Hepatocyte (in vitro differentiated cells): ENCODE measurements at regions not wholly inside any gene's neighbourhood (a gene's known extent, or its start where the extent isn't known, plus 50 kb on each side); places are given as distances from the start of the nearest gene placed in this dataset.
A peak's percentile ranks its signal among the peaks of the same experiment; 100 is the strongest.

ENCODE experiments used
- DNase-seq: peaks from one replicate; pipeline ENCODE4 v3.0.0-alpha.2; 2016; ENCODE audit warnings: low spot score
- H2AFZ ChIP-seq: fragments of 200-600 bp; sonication (generic); 2 replicates; pipeline ENCODE4 v1.6.0; 2016; ENCODE audit warnings: antibody characterized with exemption, mild to moderate bottlenecking
- H3K27ac ChIP-seq: fragments of 200-600 bp; sonication (generic); 2 replicates; pipeline ENCODE4 v1.5.1; 2016; ENCODE audit warnings: mild to moderate bottlenecking
- H3K27me3 ChIP-seq: fragments of 200-600 bp; sonication (generic); 2 replicates; pipeline ENCODE4 v1.6.1; 2016
- H3K36me3 ChIP-seq: fragments of 200-600 bp; sonication (generic); replicated peaks from 2 replicates; pipeline ENCODE4 v1.5.1; 2016; ENCODE audit warnings: low read depth; ENCODE audit not compliant: insufficient read depth
- H3K4me1 ChIP-seq: fragments of 200-600 bp; sonication (generic); 2 replicates; pipeline ENCODE4 v1.5.1; 2016; ENCODE audit warnings: mild to moderate bottlenecking, moderate library complexity; ENCODE audit not compliant: insufficient read depth
- H3K4me2 ChIP-seq: fragments of 200-600 bp; sonication (generic); 2 replicates; pipeline ENCODE4 v1.6.0; 2016
- H3K4me3 ChIP-seq: fragments of 200-600 bp; sonication (generic); 2 replicates; pipeline ENCODE4 v1.5.1; 2016; ENCODE audit warnings: mild to moderate bottlenecking
- H3K79me2 ChIP-seq: fragments of 200-600 bp; sonication (generic); 2 replicates; pipeline ENCODE4 v1.6.0; 2017; ENCODE audit warnings: mild to moderate bottlenecking
- H3K9me2 ChIP-seq: fragments of 200-600 bp; sonication (generic); replicated peaks from 2 replicates; pipeline ENCODE4 v1.6.0; 2017; ENCODE audit warnings: mild to moderate bottlenecking; ENCODE audit not compliant: insufficient read depth
- H3K9me3 ChIP-seq: fragments of 200-600 bp; sonication (generic); 2 replicates; pipeline ENCODE4 v1.5.1; 2016; ENCODE audit warnings: low read depth, mild to moderate bottlenecking
- H4K20me1 ChIP-seq: fragments of 200-600 bp; sonication (generic); 2 replicates; pipeline ENCODE4 v1.6.0; 2016; ENCODE audit warnings: mild to moderate bottlenecking; ENCODE audit not compliant: insufficient read depth, poor library complexity, severe bottlenecking
- EZH2 ChIP-seq: fragments of 200-600 bp; sonication (generic); IDR thresholded peaks from 2 replicates; pipeline ENCODE4 v1.6.1; 2016; ENCODE audit warnings: antibody characterized with exemption, mild to moderate bottlenecking, borderline replicate concordance
- EZH2phosphoT487 ChIP-seq: fragments of 200-600 bp; sonication (generic); IDR thresholded peaks from one replicate; pipeline ENCODE4 v1.6.1; 2018; ENCODE audit warnings: antibody characterized with exemption, mild to moderate bottlenecking, low read depth, moderate library complexity; ENCODE audit not compliant: unreplicated experiment, severe bottlenecking
- WGBS: methylation state at CpG from one replicate; pipeline ENCODE4 v1.1.6; 2016; ENCODE audit warnings: low lambda C conversion rate; ENCODE audit errors: missing lambda C conversion rate; 5-methylcytosine and 5-hydroxymethylcytosine counted together
- TF ChIP-seq, protein P1 (sequence below): fragments of 200-600 bp; sonication (generic); IDR thresholded peaks from 2 replicates; pipeline ENCODE4 v1.5.1; 2016; ENCODE audit warnings: antibody characterized with exemption, mild to moderate bottlenecking; ENCODE audit not compliant: poor library complexity

DNA sequence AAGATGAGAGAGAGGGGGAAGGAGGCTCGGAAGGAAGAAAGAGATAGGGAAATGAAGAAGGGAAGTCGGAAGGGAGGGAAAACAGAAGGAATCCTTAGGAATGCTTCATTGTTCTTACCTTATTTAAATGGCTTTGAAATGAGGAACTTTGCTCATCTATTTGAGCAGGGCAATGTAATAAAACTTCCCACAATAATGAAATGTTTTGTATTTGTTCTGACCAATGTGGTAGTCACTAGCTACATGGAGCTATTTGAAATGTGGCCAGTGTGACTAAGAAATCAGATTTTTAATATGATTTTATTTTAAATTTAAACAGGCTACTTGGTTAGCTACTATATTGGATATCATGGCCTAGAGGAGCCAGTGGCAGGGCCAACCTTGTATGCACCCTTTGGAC lies 510.6 kb downstream of the HTR7 start:
- Histone ChIP-seq H3K79me2 (no peaks in the 10 kb centered on the region), H2AFZ (no peak overlapping the region), H3K4me2 (no peak overlapping the region), H3K9me3 (no peaks in the 10 kb centered on the region), H3K27me3 (peaks cover 8% of the 10 kb centered on the region), H3K36me3 (no peaks in the 10 kb centered on the region), H3K4me1 (no peaks in the 10 kb centered on the region), H3K9me2 (no peaks in the 10 kb centered on the region), H4K20me1 (no peaks in the 10 kb centered on the region), H3K4me3 (no peak overlapping the region), H3K27ac (no peak overlapping the region)
- no peak for TF ChIP-seq EZH2
- TF ChIP-seq, protein P1, sequence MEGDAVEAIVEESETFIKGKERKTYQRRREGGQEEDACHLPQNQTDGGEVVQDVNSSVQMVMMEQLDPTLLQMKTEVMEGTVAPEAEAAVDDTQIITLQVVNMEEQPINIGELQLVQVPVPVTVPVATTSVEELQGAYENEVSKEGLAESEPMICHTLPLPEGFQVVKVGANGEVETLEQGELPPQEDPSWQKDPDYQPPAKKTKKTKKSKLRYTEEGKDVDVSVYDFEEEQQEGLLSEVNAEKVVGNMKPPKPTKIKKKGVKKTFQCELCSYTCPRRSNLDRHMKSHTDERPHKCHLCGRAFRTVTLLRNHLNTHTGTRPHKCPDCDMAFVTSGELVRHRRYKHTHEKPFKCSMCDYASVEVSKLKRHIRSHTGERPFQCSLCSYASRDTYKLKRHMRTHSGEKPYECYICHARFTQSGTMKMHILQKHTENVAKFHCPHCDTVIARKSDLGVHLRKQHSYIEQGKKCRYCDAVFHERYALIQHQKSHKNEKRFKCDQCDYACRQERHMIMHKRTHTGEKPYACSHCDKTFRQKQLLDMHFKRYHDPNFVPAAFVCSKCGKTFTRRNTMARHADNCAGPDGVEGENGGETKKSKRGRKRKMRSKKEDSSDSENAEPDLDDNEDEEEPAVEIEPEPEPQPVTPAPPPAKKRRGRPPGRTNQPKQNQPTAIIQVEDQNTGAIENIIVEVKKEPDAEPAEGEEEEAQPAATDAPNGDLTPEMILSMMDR: no peak
- no peak for TF ChIP-seq EZH2phosphoT487
- no peak for DNase-seq
- 88% methylated on average over 2 of the region's 2 CpGs for WGBS

DNA sequence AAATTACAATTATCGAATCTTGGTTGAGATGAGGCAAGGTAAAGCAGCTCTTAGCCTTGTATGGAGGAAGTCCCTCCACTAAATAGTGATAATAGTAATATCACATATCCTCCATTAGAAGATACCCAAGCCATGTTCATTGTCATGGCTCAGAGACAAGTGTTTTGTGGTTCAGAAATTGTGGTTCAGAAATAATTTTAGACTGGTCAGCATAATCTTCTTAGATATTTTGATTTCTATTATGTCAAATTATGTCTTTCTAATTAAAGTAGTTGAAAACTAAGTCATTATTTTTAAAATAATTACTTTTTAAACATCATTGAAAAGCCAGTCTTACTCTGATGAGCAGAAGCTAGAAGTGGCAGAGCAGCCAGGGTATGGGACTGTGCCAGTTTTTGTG lies 507.7 kb downstream of the HTR7 start:
- Histone ChIP-seq H3K9me2 (no peaks in the 10 kb centered on the region), H3K79me2 (no peaks in the 10 kb centered on the region), H3K27ac (no peak overlapping the region), H3K4me1 (no peaks in the 10 kb centered on the region), H3K36me3 (no peaks in the 10 kb centered on the region), H3K4me2 (no peak overlapping the region), H3K27me3 (peaks cover 8% of the 10 kb centered on the region), H4K20me1 (no peaks in the 10 kb centered on the region), H2AFZ (no peak overlapping the region), H3K9me3 (no peaks in the 10 kb centered on the region), H3K4me3 (no peak overlapping the region)
- TF ChIP-seq, protein P1: no peak
- no peak for TF ChIP-seq EZH2
- TF ChIP-seq EZH2phosphoT487: no peak
- DNase-seq: no peak
- WGBS: 100% methylated on average over 1 of the region's 1 CpG

DNA sequence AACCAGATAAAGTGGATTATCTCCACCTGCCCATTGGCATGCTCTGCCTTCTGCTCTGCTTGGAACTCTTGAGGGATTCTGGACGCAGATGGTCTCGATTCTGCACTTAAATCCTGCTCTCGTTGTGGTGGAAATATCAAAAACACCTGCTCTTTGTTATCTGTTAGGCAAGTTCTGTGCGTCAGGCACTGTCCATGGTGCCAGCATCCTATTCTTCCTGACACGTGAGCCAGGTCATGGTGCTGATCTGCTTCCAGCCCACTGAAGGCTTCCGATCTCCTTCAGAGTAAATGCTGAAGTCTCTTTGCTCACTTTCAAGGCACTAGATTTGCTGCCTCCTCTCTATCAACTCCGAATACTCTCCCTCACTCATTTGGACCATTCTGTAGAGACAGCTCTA lies 505.6 kb downstream of the HTR7 start:
- Histone ChIP-seq H4K20me1 (no peaks in the 10 kb centered on the region), H3K27ac (no peak overlapping the region), H3K36me3 (no peaks in the 10 kb centered on the region), H2AFZ (no peak overlapping the region), H3K27me3 (no peaks in the 10 kb centered on the region), H3K79me2 (no peaks in the 10 kb centered on the region), H3K9me2 (no peaks in the 10 kb centered on the region), H3K4me1 (no peaks in the 10 kb centered on the region), H3K9me3 (no peaks in the 10 kb centered on the region), H3K4me2 (no peak overlapping the region), H3K4me3 (no peak overlapping the region)
- TF ChIP-seq, protein P1: no peak
- no peak for TF ChIP-seq EZH2phosphoT487
- 65% methylated on average over 7 of the region's 7 CpGs for WGBS
- DNase-seq: peak; percentile 6

DNA sequence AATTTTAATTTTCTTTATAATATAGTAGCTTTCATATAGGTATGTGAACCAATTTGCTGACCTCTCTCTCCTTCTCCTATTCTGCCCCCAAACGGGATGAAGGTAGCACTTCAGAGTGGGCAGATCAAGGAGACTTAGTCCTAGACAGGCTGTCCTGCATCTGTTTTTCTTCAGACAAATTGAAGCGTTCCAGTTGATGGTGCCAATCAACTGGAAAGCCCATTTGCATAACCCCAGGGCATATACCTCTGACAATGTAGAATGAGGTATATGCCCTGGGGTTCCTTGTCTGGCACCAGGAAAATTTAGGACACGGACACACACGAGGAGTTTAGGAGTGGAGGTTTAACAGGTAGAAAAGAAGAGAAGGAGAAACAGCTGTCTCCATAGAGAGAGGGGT lies 502.9 kb downstream of the HTR7 start:
- Histone ChIP-seq H3K79me2 (no peaks in the 10 kb centered on the region), H3K27me3 (no peaks in the 10 kb centered on the region), H2AFZ (no peak overlapping the region), H3K4me1 (no peaks in the 10 kb centered on the region), H3K4me3 (no peak overlapping the region), H3K9me3 (no peaks in the 10 kb centered on the region), H3K9me2 (no peaks in the 10 kb centered on the region), H3K4me2 (no peak overlapping the region), H3K36me3 (no peaks in the 10 kb centered on the region), H3K27ac (no peak overlapping the region), H4K20me1 (no peaks in the 10 kb centered on the region)
- no peak for DNase-seq
- no peak for TF ChIP-seq EZH2phosphoT487
- no peak for TF ChIP-seq EZH2
- TF ChIP-seq, protein P1: no peak
- 62% methylated on average over 4 of the region's 4 CpGs for WGBS
